Liver (tissue), 3 donors: ENCODE measurements at regions not wholly inside any gene's neighbourhood (a gene's known extent, or its start where the extent isn't known, plus 50 kb on each side); places are given as distances from the start of the nearest gene placed in this dataset.

Experiments
- EGR1 ChIP-seq, 2 donors: IDR thresholded peaks; 2 replicates each; pipeline ENCODE4 v1.6.1; 2016 to 2018; ENCODE audit warnings: antibody characterized with exemption in 2 of 2, low read depth in 2 of 2
- GABPA ChIP-seq, 2 donors: IDR thresholded peaks in 1 of 2; conservative IDR thresholded peaks in 1 of 2; 2 replicates each; pipeline ENCODE4 v1.6.1; 2016; ENCODE audit warnings: antibody characterized with exemption in 2 of 2, mild to moderate bottlenecking in 1 of 2, moderate library complexity in 1 of 2
- REST ChIP-seq: IDR thresholded peaks from 2 replicates; pipeline ENCODE4 v1.6.1; 2016; ENCODE audit warnings: antibody characterized with exemption, mild to moderate bottlenecking
- RXRA ChIP-seq, 2 donors: IDR thresholded peaks; 2 replicates each; pipeline ENCODE4 v1.6.1; 2017 to 2018; ENCODE audit warnings: antibody characterized with exemption in 2 of 2, mild to moderate bottlenecking in 1 of 2
- SP1 ChIP-seq: IDR thresholded peaks from 2 replicates; pipeline ENCODE4 v1.6.1; 2018; ENCODE audit warnings: antibody characterized with exemption, mild to moderate bottlenecking
- TAF1 ChIP-seq: conservative IDR thresholded peaks from 2 replicates; pipeline ENCODE4 v1.6.1; 2016; ENCODE audit warnings: antibody characterized with exemption, mild to moderate bottlenecking
- TF ChIP-seq, protein P1 (sequence below): fragments of 150-350 bp; IDR thresholded peaks from 2 replicates; pipeline ENCODE4 v1.5.1; 2017; ENCODE audit warnings: improper control_type of control experiment, low read depth, low read length; ENCODE audit not compliant: missing input control
- donor health status: healthy.
- donor health status: healthy.

DNA sequence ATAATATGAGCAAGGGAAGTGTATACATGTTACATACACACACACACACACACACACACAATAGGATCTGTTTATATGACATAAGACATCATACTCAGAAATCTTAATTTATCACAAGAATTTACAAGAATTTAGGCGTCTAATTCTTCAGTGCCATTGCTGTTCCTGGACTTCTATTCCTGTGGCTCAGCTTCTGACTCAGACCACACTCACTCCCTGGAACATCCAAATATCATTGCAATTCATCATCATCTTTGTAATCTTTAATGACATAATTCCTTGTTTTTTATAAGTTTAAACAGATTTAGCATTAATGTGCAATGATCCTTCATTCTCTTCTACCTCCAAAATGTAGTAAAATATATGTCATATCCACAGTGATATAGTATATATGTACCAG is 544.2 kb downstream of the FOXG1 start:
- TF ChIP-seq, protein P1, sequence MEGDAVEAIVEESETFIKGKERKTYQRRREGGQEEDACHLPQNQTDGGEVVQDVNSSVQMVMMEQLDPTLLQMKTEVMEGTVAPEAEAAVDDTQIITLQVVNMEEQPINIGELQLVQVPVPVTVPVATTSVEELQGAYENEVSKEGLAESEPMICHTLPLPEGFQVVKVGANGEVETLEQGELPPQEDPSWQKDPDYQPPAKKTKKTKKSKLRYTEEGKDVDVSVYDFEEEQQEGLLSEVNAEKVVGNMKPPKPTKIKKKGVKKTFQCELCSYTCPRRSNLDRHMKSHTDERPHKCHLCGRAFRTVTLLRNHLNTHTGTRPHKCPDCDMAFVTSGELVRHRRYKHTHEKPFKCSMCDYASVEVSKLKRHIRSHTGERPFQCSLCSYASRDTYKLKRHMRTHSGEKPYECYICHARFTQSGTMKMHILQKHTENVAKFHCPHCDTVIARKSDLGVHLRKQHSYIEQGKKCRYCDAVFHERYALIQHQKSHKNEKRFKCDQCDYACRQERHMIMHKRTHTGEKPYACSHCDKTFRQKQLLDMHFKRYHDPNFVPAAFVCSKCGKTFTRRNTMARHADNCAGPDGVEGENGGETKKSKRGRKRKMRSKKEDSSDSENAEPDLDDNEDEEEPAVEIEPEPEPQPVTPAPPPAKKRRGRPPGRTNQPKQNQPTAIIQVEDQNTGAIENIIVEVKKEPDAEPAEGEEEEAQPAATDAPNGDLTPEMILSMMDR: no peak
- TF ChIP-seq SP1 (no peak), TAF1 (no peak), REST (no peak), GABPA (IDR thresholded peaks at IDR 0.05 in 1 of 2, conservative IDR thresholded peaks at IDR 0.05 in 1 of 2) (no peak), EGR1 (IDR thresholded peaks at IDR 0.05; ENCODE audit: low read depth in 2 of 2) (no peak), RXRA (IDR thresholded peaks at IDR 0.05) (no peak)
